ENCODE measurements at regions not wholly inside any gene's neighbourhood (a gene's known extent, or its start where the extent isn't known, plus 50 kb on each side); places are given as distances from the start of the nearest gene placed in this dataset.

GRCh38 chr22:46067159-46068111 is 82.9 kb upstream of the PPARA start:
- no peak for DNase-seq

GRCh38 chr22:46068181-46068592 is 82.1 kb upstream of the PPARA start:
- DNase-seq: no peak

- peak; percentile 54 for DNase-seq
Observed at GRCh38 chr22:46068593-46069491, 81.5 kb upstream of the PPARA start.

- DNase-seq: peak; percentile 74
Observed at GRCh38 chr22:46069521-46070214, 80.7 kb upstream of the PPARA start.

GRCh38 chr22:46070215-46070802 is 80.0 kb upstream of the PPARA start:
- DNase-seq: peak; percentile 59

- DNase-seq: no peak
Observed at GRCh38 chr22:46070803-46071450, 79.4 kb upstream of the PPARA start.

- peak; percentile 52 for DNase-seq
Observed at GRCh38 chr22:46071451-46072109, 78.7 kb upstream of the PPARA start.

GRCh38 chr22:46072110-46072881 is 78.0 kb upstream of the PPARA start:
- DNase-seq: no peak

- no peak for DNase-seq
Observed at GRCh38 chr22:46072981-46073682, 77.2 kb upstream of the PPARA start.

GRCh38 chr22:46073683-46074504 is 76.4 kb upstream of the PPARA start:
- DNase-seq: no peak

- DNase-seq: peak; percentile 38
Observed at GRCh38 chr22:46074771-46075551, 75.4 kb upstream of the PPARA start.

GRCh38 chr22:46075764-46076531 is 74.4 kb upstream of the PPARA start:
- no peak for DNase-seq

- DNase-seq: no peak
Observed at GRCh38 chr22:46076651-46077339, 73.5 kb upstream of the PPARA start.

GRCh38 chr22:46077669-46078099 is 72.6 kb upstream of the PPARA start:
- DNase-seq: no peak

- DNase-seq: no peak
Observed at GRCh38 chr22:46078241-46079092, 71.9 kb upstream of the PPARA start.
